Thyroid gland (tissue), 4 donors: ENCODE measurements at regions not wholly inside any gene's neighbourhood (a gene's known extent, or its start where the extent isn't known, plus 50 kb on each side); places are given as distances from the start of the nearest gene placed in this dataset.

Source experiments
- DNase-seq, 2 donors: peaks; one replicate each; pipeline ENCODE4 v3.0.0-alpha.2; 2019
- H3K27ac ChIP-seq, 3 donors: fragments of 200-600 bp; sonication (generic); 1 replicate in 2 of 3; 2 replicates in 1 of 3; pipeline ENCODE4 v1.5.1; 2016 to 2019; ENCODE audit warnings: mild to moderate bottlenecking in 1 of 3, moderate library complexity in 1 of 3
- H3K27me3 ChIP-seq: fragments of 200-600 bp; sonication (generic); one replicate; pipeline ENCODE4 v1.5.1; 2019
- H3K36me3 ChIP-seq, 2 donors: fragments of 200-600 bp; sonication (generic); one replicate each; pipeline ENCODE4 v1.5.1; 2016 to 2019
- H3K4me1 ChIP-seq, 2 donors: fragments of 200-600 bp; sonication (generic); one replicate each; pipeline ENCODE4 v1.5.1; 2017 to 2019
- H3K4me3 ChIP-seq, 3 donors: fragments of 200-600 bp; sonication (generic); replicated peaks in 1 of 3; 1 replicate in 2 of 3; 2 replicates in 1 of 3; pipeline ENCODE4 v1.5.1; 2016; ENCODE audit warnings: mild to moderate bottlenecking in 1 of 3
- H3K9me3 ChIP-seq: fragments of 200-600 bp; sonication (generic); one replicate; pipeline ENCODE4 v1.5.1; 2017
- CTCF ChIP-seq, 6 experiments: fragments of 200-600 bp in 3 of 6; fragments of 450-650 bp in 3 of 6; sonication (generic) in 3 of 6; IDR thresholded peaks; one replicate each; pipeline ENCODE4 v1.5.1; 2016 to 2019; ENCODE audit warnings: antibody characterized with exemption in 6 of 6, mild to moderate bottlenecking in 2 of 6, inconsistent platforms in 1 of 6, moderate library complexity in 1 of 6
- POLR2A ChIP-seq, 2 donors: fragments of 450-650 bp; IDR thresholded peaks; one replicate each; pipeline ENCODE4 v1.6.1; 2017; ENCODE audit warnings: antibody characterized with exemption in 2 of 2, mild to moderate bottlenecking in 2 of 2, moderate library complexity in 1 of 2
- WGBS, 2 donors: methylation state at CpG; one replicate each; pipeline ENCODE4 v1.1.5; 2017; 5-methylcytosine and 5-hydroxymethylcytosine counted together
- intact Hi-C: fragments of 100-400 bp; cut with DNase I; formaldehyde crosslinking; loops from one replicate; pipeline ENCODE4 v1.15.1; 2023

GRCh38 chr15:38672814-38673670 is 108.4 kb upstream of the RASGRP1 start:
- Histone ChIP-seq H3K4me1 (no peaks in the 10 kb centered on the region), H3K9me3 (no peaks in the 10 kb centered on the region), H3K4me3 (no peak overlapping the region), H3K36me3 (no peaks in the 10 kb centered on the region), H3K27me3 (no peaks in the 10 kb centered on the region), H3K27ac (no peak overlapping the region)
- 74 to 76% methylated on average over 14 of the region's 14 CpGs for WGBS, 2 donors
- DNase-seq: no peak
- intact Hi-C loops: no loop called here
- TF ChIP-seq POLR2A (IDR thresholded peaks at IDR 0.05) (no peak), CTCF (IDR thresholded peaks at IDR 0.05) (no peak)

- H3K27ac ChIP-seq: no peak overlapping the region
- intact Hi-C loops: no loop called here
- no peaks in the 10 kb centered on the region for H3K27me3 ChIP-seq
- no peak overlapping the region for H3K4me3 ChIP-seq
- no peaks in the 10 kb centered on the region for H3K36me3 ChIP-seq
- H3K4me1 ChIP-seq: no peaks in the 10 kb centered on the region
- no peak for DNase-seq
- TF ChIP-seq CTCF (IDR thresholded peaks at IDR 0.05): no peak
- TF ChIP-seq POLR2A (IDR thresholded peaks at IDR 0.05): no peak
- H3K9me3 ChIP-seq: no peaks in the 10 kb centered on the region
- 79 to 86% methylated on average over 4 of the region's 4 CpGs for WGBS, 2 donors
Observed at GRCh38 chr15:38674448-38674847, 109.8 kb upstream of the RASGRP1 start.

- no peaks in the 10 kb centered on the region for H3K4me1 ChIP-seq
- DNase-seq: no peak
- no peaks in the 10 kb centered on the region for H3K27me3 ChIP-seq
- no peak for TF ChIP-seq POLR2A (IDR thresholded peaks at IDR 0.05)
- TF ChIP-seq CTCF (IDR thresholded peaks at IDR 0.05): no peak
- H3K27ac ChIP-seq: no peak overlapping the region
- no peaks in the 10 kb centered on the region for H3K9me3 ChIP-seq
- WGBS, 2 donors: 66 to 72% methylated on average over 2 of the region's 2 CpGs
- no peaks in the 10 kb centered on the region for H3K36me3 ChIP-seq
- H3K4me3 ChIP-seq: no peak overlapping the region
- intact Hi-C loops: no loop called here
Observed at GRCh38 chr15:38678281-38678680, 113.7 kb upstream of the RASGRP1 start.

- TF ChIP-seq POLR2A (IDR thresholded peaks at IDR 0.05): no peak
- no peak for TF ChIP-seq CTCF (IDR thresholded peaks at IDR 0.05)
- intact Hi-C loops: no loop called here
- Histone ChIP-seq H3K27me3 (no peaks in the 10 kb centered on the region), H3K4me3 (no peak overlapping the region), H3K4me1 (no peaks in the 10 kb centered on the region), H3K27ac (no peak overlapping the region), H3K36me3 (no peaks in the 10 kb centered on the region), H3K9me3 (no peaks in the 10 kb centered on the region)
- DNase-seq: no peak
- WGBS, 2 donors: 91 to 93% methylated on average over 5 of the region's 5 CpGs
Observed at GRCh38 chr15:38680775-38681174, 116.2 kb upstream of the RASGRP1 start.

GRCh38 chr15:38682363-38682762 is 117.7 kb upstream of the RASGRP1 start:
- no peaks in the 10 kb centered on the region for H3K4me1 ChIP-seq
- intact Hi-C loops: no loop called here
- WGBS, 2 donors: 84 to 87% methylated on average over 3 of the region's 3 CpGs
- H3K27me3 ChIP-seq: no peaks in the 10 kb centered on the region
- DNase-seq: no peak
- H3K27ac ChIP-seq: no peak overlapping the region
- H3K36me3 ChIP-seq: no peaks in the 10 kb centered on the region
- TF ChIP-seq CTCF (IDR thresholded peaks at IDR 0.05) (no peak), POLR2A (IDR thresholded peaks at IDR 0.05) (no peak)
- H3K4me3 ChIP-seq: no peak overlapping the region
- H3K9me3 ChIP-seq: no peaks in the 10 kb centered on the region
